PFSK-1 (cell line): ENCODE measurements at regions not wholly inside any gene's neighbourhood (a gene's known extent, or its start where the extent isn't known, plus 50 kb on each side); places are given as distances from the start of the nearest gene placed in this dataset.

Experiments used
- POLR2AphosphoS5 ChIP-seq: IDR thresholded peaks from 2 replicates; pipeline ENCODE4 v1.6.1; 2012; ENCODE audit warnings: low read depth, mild to moderate bottlenecking, control low read depth, low read length, moderate library complexity
- SIN3A ChIP-seq: IDR thresholded peaks from 2 replicates; pipeline ENCODE4 v1.6.1; 2012; ENCODE audit warnings: mild to moderate bottlenecking, low read length, moderate library complexity, borderline replicate concordance; ENCODE audit not compliant: insufficient read depth
- TAF1 ChIP-seq: IDR thresholded peaks from 2 replicates; pipeline ENCODE4 v1.6.1; 2012; ENCODE audit warnings: low read length, control low read depth, borderline replicate concordance; ENCODE audit not compliant: insufficient read depth
- TF ChIP-seq, protein P1 (sequence below), 2 experiments: IDR thresholded peaks; 2 replicates each; pipeline versions ENCODE4 v1.6.1 to v1.8.0; 2011 to 2012; ENCODE audit warnings: low read depth in 2 of 2, low read length in 2 of 2, control low read depth in 1 of 2, inconsistent platforms in 1 of 2, mild to moderate bottlenecking in 1 of 2, moderate library complexity in 1 of 2; ENCODE audit not compliant: insufficient read depth in 1 of 2

GRCh38 chr5:21030981-21031380, 1043.0 kb upstream of the CDH18 start:
- TF ChIP-seq POLR2AphosphoS5 (no peak), SIN3A (no peak), TAF1 (no peak)
- TF ChIP-seq, protein P1, sequence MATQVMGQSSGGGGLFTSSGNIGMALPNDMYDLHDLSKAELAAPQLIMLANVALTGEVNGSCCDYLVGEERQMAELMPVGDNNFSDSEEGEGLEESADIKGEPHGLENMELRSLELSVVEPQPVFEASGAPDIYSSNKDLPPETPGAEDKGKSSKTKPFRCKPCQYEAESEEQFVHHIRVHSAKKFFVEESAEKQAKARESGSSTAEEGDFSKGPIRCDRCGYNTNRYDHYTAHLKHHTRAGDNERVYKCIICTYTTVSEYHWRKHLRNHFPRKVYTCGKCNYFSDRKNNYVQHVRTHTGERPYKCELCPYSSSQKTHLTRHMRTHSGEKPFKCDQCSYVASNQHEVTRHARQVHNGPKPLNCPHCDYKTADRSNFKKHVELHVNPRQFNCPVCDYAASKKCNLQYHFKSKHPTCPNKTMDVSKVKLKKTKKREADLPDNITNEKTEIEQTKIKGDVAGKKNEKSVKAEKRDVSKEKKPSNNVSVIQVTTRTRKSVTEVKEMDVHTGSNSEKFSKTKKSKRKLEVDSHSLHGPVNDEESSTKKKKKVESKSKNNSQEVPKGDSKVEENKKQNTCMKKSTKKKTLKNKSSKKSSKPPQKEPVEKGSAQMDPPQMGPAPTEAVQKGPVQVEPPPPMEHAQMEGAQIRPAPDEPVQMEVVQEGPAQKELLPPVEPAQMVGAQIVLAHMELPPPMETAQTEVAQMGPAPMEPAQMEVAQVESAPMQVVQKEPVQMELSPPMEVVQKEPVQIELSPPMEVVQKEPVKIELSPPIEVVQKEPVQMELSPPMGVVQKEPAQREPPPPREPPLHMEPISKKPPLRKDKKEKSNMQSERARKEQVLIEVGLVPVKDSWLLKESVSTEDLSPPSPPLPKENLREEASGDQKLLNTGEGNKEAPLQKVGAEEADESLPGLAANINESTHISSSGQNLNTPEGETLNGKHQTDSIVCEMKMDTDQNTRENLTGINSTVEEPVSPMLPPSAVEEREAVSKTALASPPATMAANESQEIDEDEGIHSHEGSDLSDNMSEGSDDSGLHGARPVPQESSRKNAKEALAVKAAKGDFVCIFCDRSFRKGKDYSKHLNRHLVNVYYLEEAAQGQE (IDR thresholded peaks at IDR 0.05; ENCODE audit: insufficient read depth in 1 of 2, low read depth in 2 of 2, low read length in 2 of 2): no peak
